GM21529 (cell line): ENCODE measurements at regions not wholly inside any gene's neighbourhood (a gene's known extent, or its start where the extent isn't known, plus 50 kb on each side); places are given as distances from the start of the nearest gene placed in this dataset.

ENCODE experiments used
- ATAC-seq: cut with Tn5 transposase; IDR thresholded peaks from one replicate; pipeline ENCODE4 v1.9.1; 2021; ENCODE audit not compliant: unreplicated experiment

DNA sequence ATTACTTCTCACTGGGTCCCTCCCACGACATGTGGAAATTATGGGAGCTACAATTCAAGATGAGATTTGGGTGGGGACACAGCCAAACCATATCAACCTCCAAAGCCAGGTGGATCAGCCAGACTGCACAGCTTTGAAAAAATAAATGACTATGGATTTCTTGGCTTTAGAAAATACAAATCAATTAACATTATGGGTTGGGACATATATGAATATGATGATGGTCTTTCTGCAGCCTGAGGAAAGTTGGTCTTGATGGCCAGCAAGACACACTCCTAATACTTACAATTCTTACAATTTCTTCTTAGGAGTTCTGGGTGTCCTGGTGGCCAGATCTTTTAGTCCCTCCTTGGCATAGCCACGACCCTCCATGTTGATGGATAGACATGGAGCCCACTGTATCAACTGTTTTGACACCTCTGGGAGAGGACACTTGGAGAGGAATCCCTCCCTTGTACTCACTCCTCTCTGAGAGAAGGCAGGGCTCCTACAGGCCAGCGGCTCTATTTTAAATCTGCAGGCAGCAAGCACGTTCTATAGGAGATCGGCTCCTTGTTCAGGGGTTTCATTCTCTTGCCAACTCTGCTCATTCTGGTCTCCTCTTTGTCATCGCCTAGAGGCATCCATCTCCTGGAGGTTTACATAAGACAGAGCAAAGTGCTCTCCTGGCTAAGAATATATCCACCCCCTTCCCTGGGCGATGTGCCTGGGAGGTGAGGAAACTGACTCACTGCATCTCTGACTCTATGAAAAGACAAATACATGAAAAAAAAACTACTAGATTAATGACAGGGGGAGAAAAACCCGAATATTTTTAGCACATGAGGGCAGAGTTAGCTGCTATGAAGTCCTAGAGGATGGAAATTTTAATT, 145.9 kb downstream of the CARTPT start:
- no peak for ATAC-seq

DNA sequence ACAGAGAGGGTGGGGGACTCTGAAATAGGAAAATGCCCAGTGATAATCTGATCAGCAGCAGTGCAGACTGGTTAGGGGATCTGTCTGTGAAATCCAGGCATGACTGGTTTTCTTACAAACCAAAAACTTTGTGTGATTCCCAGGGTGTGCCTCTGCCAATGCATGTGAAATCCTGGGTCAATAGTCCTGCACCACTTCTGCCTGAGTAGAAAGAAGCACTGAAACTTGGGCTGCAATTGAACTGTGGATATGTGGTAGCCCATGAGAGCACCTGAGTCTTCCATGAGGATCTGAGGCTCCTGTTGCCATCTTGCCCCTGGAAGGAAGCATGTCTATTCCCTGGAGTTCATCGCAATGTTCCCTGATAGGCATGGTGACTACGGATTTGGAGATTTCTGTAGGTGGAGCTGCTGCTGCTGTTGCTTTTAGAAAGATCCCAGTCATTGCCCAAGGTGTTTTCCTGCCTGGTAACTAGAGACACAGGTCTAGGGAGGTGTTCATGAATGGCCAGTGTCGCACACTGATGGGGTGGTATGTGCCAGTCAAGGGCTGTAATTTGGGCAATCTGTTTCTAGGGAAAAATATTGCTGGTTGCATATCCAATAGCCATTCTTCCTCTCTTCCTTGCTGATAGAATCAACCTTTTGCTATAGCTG, 146.7 kb downstream of the CARTPT start:
- no peak for ATAC-seq

DNA sequence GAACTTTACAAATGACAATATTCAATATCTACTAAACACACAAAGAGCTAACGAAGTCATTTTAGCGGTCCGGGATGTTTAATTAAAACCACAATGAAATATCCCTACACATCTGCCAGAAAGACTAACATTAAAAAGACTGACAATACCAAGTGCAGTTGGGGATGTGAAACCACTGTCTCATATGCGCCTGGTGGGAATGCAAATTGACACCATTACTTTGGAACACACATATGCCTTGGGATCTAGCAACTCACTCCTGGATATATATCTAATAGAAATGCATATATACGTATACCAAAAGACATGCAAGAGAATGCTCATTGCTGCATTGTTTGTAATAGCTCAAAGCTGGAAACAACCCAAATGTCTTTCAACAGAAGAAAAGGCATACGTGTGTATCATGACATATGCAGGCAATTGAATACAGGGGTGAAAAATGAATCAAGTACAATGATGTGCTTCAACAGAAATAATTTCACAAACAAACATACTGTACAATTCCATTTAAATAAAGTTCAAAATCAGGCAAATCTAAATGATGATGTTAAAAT, 153.3 kb downstream of the CARTPT start:
- no peak for ATAC-seq

DNA sequence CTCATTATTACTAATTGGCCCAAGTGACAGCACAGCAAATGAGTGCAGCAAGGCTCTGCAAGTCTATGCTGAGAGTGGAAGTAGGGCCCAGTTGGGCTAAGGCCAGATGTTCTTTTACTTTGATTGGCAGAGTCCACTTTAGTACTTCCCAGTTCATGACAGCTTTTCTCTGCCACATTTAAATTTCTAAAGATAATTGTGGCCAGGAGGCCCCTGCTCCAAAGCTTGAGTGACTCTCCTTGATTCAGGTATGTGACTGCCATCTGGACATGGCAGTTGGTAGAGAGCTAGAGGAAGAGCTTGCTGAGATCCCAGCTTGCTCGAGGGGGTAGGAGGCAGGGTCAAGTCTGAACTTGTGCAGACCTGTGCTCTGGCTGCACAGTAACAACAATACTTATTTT, 154.1 kb downstream of the CARTPT start:
- no peak for ATAC-seq

DNA sequence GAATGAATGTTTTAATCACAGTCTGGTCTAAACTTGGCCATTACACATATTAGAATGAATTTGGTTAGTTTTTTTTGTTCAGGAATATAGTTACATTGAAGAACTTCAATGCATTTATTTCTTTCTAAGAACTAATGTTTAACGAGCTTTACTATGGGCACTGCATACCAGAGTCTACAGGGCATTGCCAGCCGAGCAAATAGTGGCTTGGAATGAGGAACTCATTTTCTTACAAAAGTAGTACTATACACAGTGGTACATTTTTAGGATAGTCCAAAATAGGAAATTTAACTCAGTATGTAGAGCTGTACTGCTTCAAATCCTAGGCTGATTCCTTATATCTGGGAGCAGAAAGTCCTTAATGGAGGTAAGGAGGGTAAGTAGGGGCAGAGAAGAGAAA, 155.4 kb downstream of the CARTPT start:
- ATAC-seq = no peak

DNA sequence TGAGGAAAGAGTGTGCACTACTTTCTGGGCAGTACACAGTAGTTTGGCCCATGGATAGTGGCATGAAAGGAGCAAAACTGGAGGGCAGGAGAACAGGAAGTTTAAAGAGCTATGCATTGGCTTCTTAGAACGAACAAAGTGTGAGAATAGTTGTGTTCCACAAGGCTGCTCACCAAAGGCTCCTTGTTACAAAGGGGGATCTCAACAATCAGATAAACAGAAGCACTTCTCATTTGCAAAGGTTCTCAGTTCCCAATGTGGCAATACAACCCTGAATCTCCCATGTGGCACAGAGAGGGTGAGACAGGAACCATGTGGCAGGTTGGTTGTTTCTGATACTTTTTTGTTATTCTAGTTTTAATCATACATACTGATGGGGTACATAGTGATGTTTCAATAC, 158.4 kb downstream of the CARTPT start:
- no peak for ATAC-seq

DNA sequence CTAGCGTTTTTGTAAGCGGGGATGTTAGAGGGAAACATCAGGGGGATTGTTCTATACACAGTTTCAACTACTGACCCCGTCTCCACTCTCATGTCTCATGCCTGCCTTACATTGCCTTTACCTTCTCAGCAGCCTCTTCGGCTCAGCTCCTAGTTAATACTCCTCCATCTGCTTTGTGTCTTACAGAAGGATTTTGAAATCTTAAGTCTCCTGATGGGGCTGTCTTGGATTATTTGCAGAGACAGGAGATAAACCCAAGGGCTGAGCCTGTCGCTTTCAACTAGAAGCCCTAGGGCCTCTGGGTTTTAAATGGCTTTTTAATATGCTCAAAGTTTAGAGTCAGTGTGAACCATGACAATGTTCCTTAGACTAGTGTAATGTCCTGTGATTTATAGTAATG, 161.5 kb downstream of the CARTPT start:
- no peak for ATAC-seq

DNA sequence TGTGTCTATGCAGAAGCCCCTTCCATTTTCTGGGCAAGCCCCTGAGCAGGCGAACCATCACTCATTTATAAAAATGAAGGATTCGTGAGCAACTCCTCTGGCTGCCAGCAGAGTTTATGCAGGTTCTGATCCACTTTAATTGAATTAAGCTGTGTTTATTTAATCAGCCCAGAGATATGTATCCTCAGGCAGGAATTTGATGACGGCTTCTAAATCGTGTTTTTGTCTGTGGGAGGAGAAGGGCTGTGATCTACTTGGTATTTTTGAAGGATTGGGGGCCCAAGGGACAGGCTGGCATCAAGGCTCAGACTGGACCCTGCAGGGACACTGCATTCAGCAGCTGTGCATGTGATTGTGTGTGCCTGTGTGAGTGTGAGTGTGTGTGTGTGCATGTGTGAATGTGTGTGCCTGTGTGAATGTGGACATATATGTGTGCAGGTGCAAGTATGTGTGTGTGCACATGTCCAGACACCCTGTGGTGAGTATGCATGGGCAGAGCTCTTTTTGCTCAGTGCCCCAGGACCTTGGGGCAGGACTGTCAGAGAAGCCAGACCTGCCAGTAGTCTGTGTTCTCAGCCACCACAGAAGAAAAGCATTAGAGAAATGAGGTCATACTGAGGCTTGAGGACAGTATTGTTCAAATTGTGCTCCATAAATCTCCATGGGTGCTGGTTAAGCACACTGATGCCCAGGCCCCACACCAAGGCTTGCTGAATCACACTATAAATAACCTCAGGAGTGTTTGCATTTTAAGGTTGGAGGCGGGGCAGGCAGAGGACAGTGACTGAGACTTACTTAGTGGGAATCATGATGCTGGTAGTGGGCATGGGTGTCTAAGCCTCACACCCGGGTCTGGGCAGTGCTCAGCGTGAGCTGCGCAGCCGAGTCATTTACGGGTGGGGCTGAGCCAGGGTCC, 164.0 kb downstream of the CARTPT start:
- no peak for ATAC-seq

DNA sequence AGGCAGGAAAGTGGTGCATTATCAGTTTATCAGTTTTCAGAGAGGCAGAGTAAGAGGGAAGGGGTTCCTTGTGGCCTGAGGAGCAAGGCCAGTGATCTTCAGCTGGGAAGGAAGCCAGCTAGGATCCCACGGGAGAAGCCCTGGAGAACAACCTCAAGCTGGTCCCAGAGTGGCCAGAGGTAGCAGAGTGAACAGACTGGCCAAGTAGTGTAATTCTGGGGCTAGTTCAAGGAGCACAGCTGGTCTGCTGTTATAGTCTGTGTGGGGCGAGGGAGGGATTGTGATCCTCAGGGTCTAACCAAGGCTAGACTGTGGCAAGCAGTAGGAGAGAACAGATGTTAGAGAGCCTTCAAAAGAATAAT, 164.6 kb downstream of the CARTPT start:
- no peak for ATAC-seq

DNA sequence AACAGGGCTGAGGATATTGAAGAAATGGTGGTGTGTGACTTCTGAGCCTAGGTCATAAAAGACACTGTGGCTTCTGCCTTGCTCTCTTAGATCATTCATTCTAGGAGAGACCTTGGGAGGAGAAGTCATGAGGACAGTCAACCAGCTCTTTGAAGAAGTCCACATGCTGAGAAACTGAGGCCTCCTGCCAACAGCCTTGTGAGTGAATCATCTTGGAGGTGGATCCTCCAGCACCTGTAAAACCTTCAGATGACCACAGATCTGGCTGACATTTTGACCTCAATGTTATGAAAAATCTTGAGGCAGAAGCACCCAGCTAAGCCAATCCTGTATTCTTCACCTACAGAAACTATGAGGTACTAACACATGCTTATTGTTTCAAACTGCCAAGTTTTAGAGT, 165.9 kb downstream of the CARTPT start:
- no peak for ATAC-seq

DNA sequence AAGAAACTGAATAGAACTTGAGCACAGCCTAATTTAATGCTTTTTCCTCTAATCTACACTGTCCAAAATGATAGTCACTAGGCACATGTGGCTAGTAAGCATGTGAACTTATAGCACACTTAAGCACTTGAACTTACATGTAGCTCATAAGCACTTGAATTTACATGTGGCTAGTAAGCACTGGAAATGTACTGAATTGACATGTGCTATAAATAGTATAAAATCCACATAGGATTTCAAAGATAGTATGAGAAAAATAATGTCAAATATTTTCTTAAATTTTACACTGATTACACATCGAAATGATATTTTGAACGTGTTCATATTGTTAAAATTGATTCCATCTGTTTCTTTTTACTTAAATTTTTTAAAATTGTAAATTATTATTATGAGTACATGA, 167.3 kb downstream of the CARTPT start:
- no peak for ATAC-seq

DNA sequence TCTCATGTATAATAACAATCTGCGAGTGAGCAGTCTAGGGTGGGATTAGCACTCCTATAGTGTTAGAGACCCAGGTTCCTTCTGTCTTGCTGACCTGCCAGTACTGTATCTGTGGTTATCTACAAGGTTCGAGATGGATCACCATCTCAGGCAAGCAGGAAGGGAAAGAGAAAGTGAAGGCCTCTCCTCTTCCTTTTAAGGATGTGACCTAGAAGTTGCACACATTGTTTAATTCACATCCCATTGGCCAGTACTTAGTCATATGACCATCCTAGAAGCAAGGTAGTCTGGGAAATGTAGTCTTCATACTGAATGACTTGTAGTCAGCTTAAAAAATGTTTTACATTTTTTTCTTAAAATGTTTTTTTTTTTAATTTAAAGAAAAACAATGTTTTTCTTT, 168.6 kb downstream of the CARTPT start:
- ATAC-seq = peak; percentile 100

DNA sequence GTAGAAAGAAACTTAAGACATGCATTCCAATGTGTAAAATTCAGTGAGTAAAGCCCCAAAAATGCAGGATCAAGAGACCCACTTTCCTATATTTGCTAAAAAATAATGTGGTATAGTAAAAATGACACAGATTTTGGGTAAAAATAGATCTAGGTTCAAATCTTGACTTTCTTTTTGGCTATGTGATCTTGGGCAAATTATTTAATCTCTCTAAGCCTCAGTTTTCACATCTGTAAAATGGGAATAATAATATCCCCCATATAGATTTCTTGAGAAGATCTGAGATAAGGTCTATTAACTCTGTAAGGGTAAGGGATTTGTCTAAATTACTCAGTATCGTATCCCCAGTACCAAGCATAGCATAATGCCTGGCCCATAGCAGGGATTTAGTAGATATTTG, 172.3 kb downstream of the CARTPT start:
- ATAC-seq = no peak

DNA sequence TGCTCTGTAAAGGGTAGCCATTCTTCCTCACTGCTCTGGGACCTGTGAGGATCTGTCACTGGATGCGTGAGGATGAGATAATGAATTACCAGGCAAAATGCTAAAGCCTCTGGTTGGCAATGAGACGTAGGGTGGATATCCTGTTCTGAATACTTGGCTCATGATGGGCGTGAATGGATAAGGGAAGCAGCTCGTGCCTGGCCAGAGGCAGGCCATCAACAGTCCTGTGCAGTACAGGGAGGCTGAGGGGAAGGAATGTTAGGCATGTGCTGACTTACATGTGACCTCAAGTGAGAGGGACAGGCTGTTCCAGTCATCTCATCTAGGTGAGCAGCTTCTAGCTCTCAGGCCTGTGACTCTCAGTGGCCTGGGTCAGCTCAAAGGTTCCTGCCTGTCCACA, 172.8 kb downstream of the CARTPT start:
- no peak for ATAC-seq

DNA sequence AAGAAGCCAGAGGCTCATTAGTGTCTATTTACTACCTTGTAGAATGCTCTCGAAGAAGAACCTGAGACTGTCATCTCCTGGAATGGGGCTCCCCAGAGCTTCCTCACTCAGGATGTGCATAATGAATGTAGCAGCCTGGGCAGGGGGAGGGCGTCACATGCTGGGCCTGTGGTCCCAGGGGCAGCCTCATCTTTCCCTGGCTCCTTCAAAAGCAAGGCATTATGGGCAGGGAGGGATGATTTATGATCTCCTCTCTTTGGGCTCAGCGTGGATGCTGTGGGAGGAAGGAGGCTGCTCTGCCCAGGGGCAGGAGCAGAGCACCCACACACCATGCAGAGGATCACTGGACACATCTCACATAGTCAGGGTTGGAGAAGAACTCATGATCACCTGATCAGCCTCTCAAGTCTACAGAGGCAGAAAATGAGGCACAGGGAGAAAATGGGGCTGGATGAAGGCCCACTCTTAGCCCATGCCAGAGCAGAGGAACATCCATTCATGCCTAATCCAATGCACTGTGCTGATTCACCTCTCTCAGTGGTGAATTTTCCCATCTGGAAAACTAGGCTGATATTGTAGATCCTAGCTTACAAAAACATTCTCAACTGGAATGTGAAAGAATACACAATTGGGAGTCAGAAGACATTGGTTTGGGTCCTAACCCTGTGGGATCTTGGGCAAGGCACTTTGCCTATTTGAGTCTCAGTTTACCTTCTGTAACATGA, 173.7 kb downstream of the CARTPT start:
- no peak for ATAC-seq

DNA sequence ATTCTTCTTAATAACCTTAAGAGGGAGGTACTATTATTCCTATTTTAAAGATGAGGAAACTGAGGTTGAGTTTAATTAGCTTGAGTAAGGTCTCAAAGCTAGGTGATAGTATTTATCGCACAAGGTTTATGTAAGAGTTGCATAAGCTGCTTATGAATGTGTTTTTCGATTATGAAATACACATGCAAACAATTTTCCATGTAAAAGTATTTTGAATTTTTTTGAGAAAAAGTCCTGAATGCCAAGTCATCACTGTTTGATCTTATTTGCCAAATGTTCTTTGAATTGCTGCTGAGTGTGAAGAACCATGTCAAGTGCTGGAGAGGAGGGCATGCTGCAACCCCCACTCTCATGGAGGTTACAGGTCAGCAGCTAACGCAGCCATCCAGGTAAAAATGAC, 174.4 kb downstream of the CARTPT start:
- ATAC-seq = no peak

DNA sequence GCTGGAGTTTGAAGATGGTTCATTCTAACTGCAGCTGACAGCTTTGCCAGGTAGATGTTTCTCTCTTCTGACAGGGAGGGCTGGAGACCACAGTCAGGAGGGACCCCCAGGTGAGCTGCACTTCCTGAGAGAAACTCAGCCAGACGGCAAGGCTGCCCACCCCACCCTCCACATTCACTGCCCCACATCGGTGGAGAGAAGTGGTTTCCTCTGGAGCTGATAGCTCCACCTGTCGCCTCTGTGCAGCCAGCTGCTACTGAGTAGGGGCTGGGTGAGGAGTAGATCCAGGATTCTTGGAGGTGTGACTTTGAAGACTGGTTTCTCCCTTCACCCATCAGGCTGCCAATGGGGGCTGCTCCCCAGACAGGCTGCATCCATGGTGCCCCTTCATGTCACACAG, 175.0 kb downstream of the CARTPT start:
- ATAC-seq = no peak

DNA sequence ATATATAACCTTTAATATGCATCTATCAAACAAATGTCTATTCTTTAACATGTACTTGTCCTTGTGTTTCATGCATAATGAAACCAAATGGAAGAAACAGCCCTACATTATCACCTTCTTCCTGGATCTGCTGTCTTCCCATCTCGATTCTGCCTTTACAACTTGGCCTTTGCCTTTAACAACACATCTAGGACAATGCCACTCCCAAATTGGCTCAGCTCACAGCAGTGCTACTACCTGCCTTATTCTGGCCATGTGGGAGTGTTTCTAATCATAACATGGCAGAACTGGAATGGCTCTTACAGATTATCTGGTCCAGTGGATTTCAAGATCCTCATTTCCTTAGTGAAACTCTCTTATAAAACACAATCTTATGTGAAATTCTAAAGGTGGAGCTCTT, 176.5 kb downstream of the CARTPT start:
- no peak for ATAC-seq

DNA sequence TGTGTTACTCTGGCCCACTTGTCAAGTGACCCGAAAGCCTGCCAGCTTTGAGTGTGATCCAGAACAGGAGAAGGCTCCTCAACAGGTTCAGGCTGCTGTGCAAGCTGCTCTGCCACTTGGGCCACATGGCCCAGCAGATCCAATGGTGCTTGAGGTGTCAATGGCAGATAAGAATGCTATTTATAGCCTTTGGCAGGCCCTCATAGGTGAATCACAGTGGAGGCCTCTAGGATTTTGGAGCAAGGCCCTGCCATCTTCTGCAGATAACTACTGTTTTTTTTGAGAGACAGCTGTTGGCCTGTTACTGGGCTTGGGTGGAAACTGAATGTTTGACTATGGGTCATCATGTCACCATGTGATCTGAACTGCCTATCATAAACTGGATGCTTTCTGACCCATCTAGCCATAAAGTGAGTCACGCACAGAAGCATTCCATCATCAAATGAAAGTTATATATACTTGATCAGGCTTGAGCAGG, 180.8 kb downstream of the CARTPT start:
- no peak for ATAC-seq

DNA sequence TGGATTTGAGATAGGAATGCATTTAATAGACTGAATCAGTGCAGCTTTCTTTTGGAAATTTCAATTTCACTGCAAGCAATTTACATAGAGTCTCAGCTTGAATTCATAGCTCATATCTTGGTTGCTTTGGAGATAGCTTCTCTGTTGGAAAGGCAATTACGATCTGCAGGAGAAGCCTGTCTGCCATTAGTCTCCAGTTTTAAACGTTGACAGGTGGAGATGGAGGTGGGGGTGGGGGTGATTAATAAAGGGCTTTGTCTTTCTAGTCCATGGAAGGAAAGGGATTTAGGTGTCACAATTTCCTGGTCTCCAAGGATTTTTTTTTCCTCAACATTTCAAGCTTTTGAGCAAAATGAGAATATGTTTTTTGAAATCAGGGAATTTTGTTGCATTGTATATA, 184.7 kb downstream of the CARTPT start:
- no peak for ATAC-seq

DNA sequence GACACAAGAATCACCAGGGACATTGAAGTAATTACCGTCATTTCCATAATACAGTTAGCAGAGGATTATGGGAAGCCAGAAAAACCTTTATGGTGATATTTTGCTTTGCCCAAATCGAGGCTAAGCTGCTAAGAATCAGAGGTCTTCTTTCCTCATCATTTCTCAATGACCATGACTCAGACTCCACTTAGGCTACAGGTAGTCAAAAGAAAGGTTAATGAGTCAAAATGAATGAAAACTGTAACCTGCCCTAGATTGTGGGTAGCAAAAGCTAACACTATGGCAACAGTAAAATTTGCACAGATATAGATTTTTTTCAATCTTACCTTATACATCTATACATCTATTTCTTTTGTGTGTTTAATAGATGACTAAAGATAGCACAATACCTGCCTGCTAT, 185.8 kb downstream of the CARTPT start:
- no peak for ATAC-seq
